ENCODE measurements at regions not wholly inside any gene's neighbourhood (a gene's known extent, or its start where the extent isn't known, plus 50 kb on each side); places are given as distances from the start of the nearest gene placed in this dataset.
"Not testable (repeated sequence)": the region's sequence is repeated elsewhere in the genome, so short reads cannot be mapped to it uniquely, and the experiment has no call there.

DNA sequence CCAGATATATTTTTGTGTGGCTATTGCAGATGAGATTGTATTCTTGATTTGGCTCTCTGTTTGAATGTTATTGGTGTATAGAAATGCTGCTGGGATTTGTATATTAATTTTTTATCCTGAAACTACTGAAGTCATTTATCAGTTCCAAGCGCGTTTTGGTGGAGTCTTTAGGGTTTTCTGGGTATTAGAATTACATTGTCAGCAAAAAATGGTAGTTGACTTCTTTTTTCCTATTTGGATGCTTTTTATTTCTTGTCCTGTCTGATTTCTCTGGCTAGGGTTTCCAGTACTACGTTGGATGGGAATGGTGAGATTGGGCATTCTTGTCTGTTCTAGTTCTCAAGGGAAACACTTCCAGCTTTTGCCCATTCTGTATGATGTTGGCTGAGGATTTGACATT lies 415.5 kb upstream of the CHRM2 start:
- ATAC-seq (ENCODE audit: low FRiP score) (no peak), DNase-seq (ENCODE audit: low spot score) (no peak)
- TF ChIP-seq, protein P1, sequence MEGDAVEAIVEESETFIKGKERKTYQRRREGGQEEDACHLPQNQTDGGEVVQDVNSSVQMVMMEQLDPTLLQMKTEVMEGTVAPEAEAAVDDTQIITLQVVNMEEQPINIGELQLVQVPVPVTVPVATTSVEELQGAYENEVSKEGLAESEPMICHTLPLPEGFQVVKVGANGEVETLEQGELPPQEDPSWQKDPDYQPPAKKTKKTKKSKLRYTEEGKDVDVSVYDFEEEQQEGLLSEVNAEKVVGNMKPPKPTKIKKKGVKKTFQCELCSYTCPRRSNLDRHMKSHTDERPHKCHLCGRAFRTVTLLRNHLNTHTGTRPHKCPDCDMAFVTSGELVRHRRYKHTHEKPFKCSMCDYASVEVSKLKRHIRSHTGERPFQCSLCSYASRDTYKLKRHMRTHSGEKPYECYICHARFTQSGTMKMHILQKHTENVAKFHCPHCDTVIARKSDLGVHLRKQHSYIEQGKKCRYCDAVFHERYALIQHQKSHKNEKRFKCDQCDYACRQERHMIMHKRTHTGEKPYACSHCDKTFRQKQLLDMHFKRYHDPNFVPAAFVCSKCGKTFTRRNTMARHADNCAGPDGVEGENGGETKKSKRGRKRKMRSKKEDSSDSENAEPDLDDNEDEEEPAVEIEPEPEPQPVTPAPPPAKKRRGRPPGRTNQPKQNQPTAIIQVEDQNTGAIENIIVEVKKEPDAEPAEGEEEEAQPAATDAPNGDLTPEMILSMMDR (IDR thresholded peaks at IDR 0.05): no peak

DNA sequence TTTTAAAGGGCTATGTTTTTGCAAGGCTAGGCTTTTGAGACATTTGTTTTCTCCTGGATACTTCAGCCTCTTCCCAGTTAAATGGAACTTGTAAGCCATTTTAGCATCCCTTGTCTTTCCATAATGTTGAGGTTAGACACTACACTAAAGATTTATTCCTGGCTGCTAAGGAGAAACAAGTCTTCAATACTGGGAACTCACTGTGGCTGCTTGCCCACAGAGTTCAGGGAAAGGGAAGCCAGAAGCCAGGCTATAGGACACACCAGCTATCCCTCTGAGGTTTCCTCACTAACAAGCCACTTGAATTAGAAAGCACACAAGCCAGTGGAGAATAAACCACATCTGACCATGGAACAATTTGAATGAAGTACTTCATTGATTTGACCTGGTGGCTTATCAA lies 421.7 kb upstream of the CHRM2 start:
- TF ChIP-seq, protein P1 (IDR thresholded peaks at IDR 0.05): no peak
- DNase-seq (ENCODE audit: low spot score): no peak

DNA sequence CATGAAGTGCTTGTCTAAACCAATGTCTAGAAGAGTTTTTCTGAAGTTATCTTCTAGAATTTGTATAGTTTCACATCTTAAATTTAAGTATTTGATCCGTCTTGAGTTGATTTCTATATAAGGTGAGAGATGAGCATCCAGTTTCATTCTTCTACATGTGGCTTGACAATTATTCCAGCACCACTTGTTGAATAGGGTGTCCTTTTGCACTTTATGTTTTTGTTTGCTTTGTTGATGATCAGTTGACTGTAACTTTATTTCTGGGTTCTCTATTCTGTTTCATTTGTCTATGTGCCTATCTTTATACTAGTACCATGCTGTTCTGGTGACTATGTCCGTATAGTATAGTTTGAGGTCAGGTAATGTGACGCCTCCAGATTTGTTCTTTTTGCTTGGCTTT lies 426.6 kb upstream of the CHRM2 start:
- ATAC-seq (ENCODE audit: low FRiP score): no peak
- TF ChIP-seq, protein P1 (IDR thresholded peaks at IDR 0.05): no peak

More for the DNA sequence above, 421.7 kb upstream of the CHRM2 start:
- no peak for ATAC-seq (ENCODE audit: low FRiP score)

DNA sequence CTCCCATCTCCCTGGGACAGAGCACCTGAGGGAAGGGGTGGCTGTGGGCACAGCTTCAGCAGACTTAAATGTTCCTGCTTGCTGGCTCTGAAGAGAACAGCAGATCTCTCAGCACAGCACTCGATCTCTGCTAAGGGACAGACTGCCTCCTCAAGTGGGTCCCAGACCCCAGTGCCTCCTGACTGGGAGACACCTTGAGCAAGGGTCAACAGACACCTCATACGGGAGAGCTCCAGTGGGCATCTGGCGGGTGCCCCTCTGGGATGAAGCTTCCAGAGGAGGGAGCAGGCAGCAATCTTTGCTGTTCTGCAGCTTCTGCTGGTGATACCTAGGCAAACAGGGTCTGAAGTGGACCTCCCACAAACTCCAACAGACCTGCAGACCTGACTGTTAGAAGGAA lies 436.7 kb upstream of the CHRM2 start:
- DNase-seq (ENCODE audit: low spot score); ATAC-seq (ENCODE audit: low FRiP score): not testable (repeated sequence)

More for the DNA sequence above, 426.6 kb upstream of the CHRM2 start:
- no peak for DNase-seq (ENCODE audit: low spot score)

DNA sequence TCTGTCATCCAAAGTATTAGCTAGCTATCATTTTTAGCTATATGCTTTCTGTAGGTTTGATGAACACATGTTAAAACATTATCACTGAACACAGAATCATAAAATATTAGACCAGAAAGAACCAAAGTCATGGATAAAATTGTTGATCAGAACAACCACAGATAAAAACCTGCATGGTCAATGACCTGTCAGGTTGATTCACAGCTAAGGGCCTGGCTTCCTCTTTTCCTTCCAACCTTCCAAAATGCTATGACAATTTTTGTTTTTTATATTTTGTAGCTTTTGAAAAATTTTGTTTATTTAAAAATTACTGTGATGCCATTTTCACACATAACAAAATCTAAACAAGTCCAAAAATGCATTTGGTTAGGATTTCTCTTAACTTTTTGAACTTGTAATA lies 444.4 kb upstream of the CHRM2 start:
- TF ChIP-seq, protein P1 (IDR thresholded peaks at IDR 0.05): no peak
- ATAC-seq (ENCODE audit: low FRiP score) (no peak), DNase-seq (ENCODE audit: low spot score) (no peak)

DNA sequence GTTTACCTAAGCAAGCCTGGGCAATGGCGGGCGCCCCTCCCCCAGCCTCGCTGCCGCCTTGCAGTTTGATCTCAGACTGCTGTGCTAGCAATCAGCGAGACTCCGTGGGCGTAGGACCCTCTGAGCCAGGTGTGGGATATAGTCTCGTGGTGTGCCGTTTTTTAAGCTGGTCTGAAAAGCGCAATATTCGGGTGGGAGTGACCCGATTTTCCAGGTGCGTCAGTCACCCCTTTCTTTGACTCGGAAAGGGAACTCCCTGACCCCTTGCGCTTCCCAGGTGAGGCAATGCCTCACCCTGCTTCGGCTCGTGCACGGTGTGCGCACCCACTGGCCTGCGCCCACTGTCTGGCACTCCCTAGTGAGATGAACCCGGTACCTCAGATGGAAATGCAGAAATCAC lies 442.6 kb upstream of the MTPN start:
- ATAC-seq (ENCODE audit: low FRiP score); DNase-seq (ENCODE audit: low spot score): not testable (repeated sequence)

DNA sequence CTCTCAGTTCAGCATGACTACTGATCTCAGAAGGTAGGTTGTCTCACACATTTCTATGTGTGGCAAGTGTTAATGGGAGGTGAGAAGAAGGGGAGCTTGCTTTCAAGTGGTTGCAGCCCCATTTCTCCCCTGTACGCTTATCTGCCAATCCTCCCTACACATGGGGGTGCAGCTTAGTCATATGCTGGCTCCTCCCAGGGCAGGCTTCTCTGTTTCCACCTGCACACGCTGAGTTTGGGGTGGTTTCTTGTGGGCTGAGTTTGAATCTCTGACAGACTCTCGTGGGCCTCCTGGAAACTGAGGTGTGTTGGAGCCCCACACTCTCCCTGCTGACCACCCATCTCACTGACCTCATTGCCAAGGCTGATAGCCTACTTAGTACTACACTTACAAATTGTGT lies 435.8 kb upstream of the MTPN start:
- TF ChIP-seq, protein P1 (IDR thresholded peaks at IDR 0.05): no peak
- ATAC-seq (ENCODE audit: low FRiP score) (no peak), DNase-seq (ENCODE audit: low spot score) (no peak)

DNA sequence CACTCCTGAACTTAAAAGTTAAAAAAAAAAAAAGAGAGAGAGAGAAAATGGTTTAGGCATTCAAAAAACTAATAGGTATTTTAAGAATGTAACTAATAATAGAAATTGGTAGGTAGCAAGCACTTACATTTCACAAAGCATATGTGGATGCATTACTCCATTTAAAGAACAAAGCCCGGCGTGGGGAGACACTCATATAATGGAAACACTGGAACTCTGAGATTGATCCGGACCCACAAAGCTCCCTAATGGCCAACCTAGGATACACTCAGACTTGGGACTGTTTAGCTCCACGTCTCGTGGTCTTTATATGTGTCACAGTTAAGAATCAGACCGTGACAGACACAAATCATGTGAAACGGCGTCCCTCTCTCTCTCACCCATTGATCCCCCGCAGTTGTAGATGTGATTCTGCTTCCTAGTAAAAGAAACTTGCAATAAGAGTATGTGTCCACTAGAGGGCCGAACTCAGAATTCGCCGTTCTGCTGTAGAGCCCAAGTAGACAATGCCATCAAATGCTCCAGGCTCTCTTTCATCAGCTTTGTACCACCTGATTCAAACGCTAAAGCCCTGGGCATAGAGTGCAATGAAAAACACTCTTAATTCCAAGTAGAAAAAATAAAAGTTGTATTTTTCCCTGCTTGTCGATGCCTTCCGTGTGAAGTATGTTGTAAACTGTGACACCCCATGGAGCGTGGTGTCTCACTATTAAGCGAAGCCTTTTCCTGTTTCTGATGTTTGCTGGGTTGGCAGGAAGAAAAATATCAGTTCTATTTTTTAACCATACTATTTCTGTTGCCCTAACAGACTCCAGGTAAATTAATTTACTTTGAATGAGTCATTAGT lies 429.0 kb upstream of the MTPN start:
- no peak for DNase-seq (ENCODE audit: low spot score)
- ATAC-seq (ENCODE audit: low FRiP score): no peak
- TF ChIP-seq, protein P1 (IDR thresholded peaks at IDR 0.05): no peak

Data from omental fat pad (tissue), 3 donors.